ES-I3 (cell line): ENCODE measurements at regions not wholly inside any gene's neighbourhood (a gene's known extent, or its start where the extent isn't known, plus 50 kb on each side); places are given as distances from the start of the nearest gene placed in this dataset.
"Not testable (repeated sequence)": the region's sequence is repeated elsewhere in the genome, so short reads cannot be mapped to it uniquely, and the experiment has no call there.

Source experiments
- H3K36me3 ChIP-seq: 2 replicates; pipeline ENCODE4 v1.6.1; 2013; ENCODE audit warnings: mild to moderate bottlenecking, low read length, control low read depth, moderate library complexity; ENCODE audit not compliant: insufficient read depth
- H3K4me1 ChIP-seq: 2 replicates; pipeline ENCODE4 v1.6.1; 2013; ENCODE audit warnings: mild to moderate bottlenecking, control low read depth, low read length; ENCODE audit not compliant: insufficient read depth
- H3K9ac ChIP-seq: 2 replicates; pipeline ENCODE4 v1.6.1; 2013; ENCODE audit warnings: low read depth, mild to moderate bottlenecking, low read length, moderate library complexity
- H3K9me3 ChIP-seq: 2 replicates; pipeline ENCODE4 v1.6.1; 2013; ENCODE audit warnings: mild to moderate bottlenecking, low read length, moderate library complexity; ENCODE audit not compliant: control insufficient read depth, insufficient read depth

- no peaks in the 10 kb centered on the region for H3K9me3 ChIP-seq
- no peak overlapping the region for H3K9ac ChIP-seq
- no peaks in the 10 kb centered on the region for H3K36me3 ChIP-seq
- H3K4me1 ChIP-seq = no peaks in the 10 kb centered on the region; the same call in 1 of the 2 replicates
Measured at GRCh38 chr2:204154863-204155262, 218.3 kb downstream of the ICOS start.

GRCh38 chr2:204156456-204156855 is 219.9 kb downstream of the ICOS start:
- H3K4me1 ChIP-seq = peaks cover 5% of the 10 kb centered on the region
- no peaks in the 10 kb centered on the region for H3K9me3 ChIP-seq
- no peaks in the 10 kb centered on the region for H3K36me3 ChIP-seq
- no peak overlapping the region for H3K9ac ChIP-seq

- H3K9me3 ChIP-seq = no peaks in the 10 kb centered on the region
- no peaks in the 10 kb centered on the region for H3K36me3 ChIP-seq
- H3K9ac ChIP-seq = no peak overlapping the region
- H3K4me1 ChIP-seq = peaks cover 5% of the 10 kb centered on the region
Measured at GRCh38 chr2:204157684-204158083, 221.1 kb downstream of the ICOS start.

- H3K36me3 ChIP-seq = no peaks in the 10 kb centered on the region
- peaks cover 5% of the 10 kb centered on the region for H3K4me1 ChIP-seq
- no peak overlapping the region for H3K9ac ChIP-seq
- H3K9me3 ChIP-seq = no peaks in the 10 kb centered on the region
Measured at GRCh38 chr2:204159526-204159925, 223.0 kb downstream of the ICOS start.

GRCh38 chr2:204160989-204161388 is 224.4 kb downstream of the ICOS start:
- H3K36me3 ChIP-seq = no peaks in the 10 kb centered on the region
- H3K9ac ChIP-seq = no peak overlapping the region
- no peaks in the 10 kb centered on the region for H3K9me3 ChIP-seq
- H3K4me1 ChIP-seq = peaks cover 5% of the 10 kb centered on the region

- H3K4me1 ChIP-seq = peaks cover 5% of the 10 kb centered on the region
- no peaks in the 10 kb centered on the region for H3K9me3 ChIP-seq
- H3K36me3 ChIP-seq = no peaks in the 10 kb centered on the region
- no peak overlapping the region for H3K9ac ChIP-seq
Measured at GRCh38 chr2:204161886-204162285, 225.3 kb downstream of the ICOS start.

- H3K9me3 ChIP-seq = no peaks in the 10 kb centered on the region
- no peak overlapping the region for H3K9ac ChIP-seq
- H3K4me1 ChIP-seq = peaks cover 8% of the 10 kb centered on the region
- H3K36me3 ChIP-seq = no peaks in the 10 kb centered on the region
Measured at GRCh38 chr2:204166961-204167360, 230.4 kb downstream of the ICOS start.

GRCh38 chr2:204167670-204168069 is 231.1 kb downstream of the ICOS start:
- not testable (repeated sequence) for H3K9ac ChIP-seq, H3K9me3 ChIP-seq, H3K36me3 ChIP-seq
- peaks cover 10% of the 10 kb centered on the region for H3K4me1 ChIP-seq

- no peak overlapping the region for H3K9ac ChIP-seq
- peaks cover 10% of the 10 kb centered on the region for H3K4me1 ChIP-seq
- no peaks in the 10 kb centered on the region for H3K36me3 ChIP-seq
- H3K9me3 ChIP-seq = no peaks in the 10 kb centered on the region
Measured at GRCh38 chr2:204170411-204170810, 233.8 kb downstream of the ICOS start.

GRCh38 chr2:204171432-204172144 is 235.0 kb downstream of the ICOS start:
- H3K9ac ChIP-seq = no peak overlapping the region
- H3K9me3 ChIP-seq = no peaks in the 10 kb centered on the region
- peaks cover 10% of the 10 kb centered on the region for H3K4me1 ChIP-seq
- H3K36me3 ChIP-seq = no peaks in the 10 kb centered on the region

- no peaks in the 10 kb centered on the region for H3K9me3 ChIP-seq
- H3K9ac ChIP-seq = no peak overlapping the region
- H3K36me3 ChIP-seq = no peaks in the 10 kb centered on the region
- peaks cover 10% of the 10 kb centered on the region for H3K4me1 ChIP-seq
Measured at GRCh38 chr2:204172145-204172600, 235.6 kb downstream of the ICOS start.

- H3K36me3 ChIP-seq = no peaks in the 10 kb centered on the region
- H3K9ac ChIP-seq = no peak overlapping the region
- H3K4me1 ChIP-seq = peaks cover 10% of the 10 kb centered on the region
- H3K9me3 ChIP-seq = no peaks in the 10 kb centered on the region
Measured at GRCh38 chr2:204174034-204174433, 237.5 kb downstream of the ICOS start.

GRCh38 chr2:204175552-204176271 is 239.1 kb downstream of the ICOS start:
- H3K4me1 ChIP-seq = peaks cover 10% of the 10 kb centered on the region
- no peaks in the 10 kb centered on the region for H3K36me3 ChIP-seq
- no peaks in the 10 kb centered on the region for H3K9me3 ChIP-seq
- no peak overlapping the region for H3K9ac ChIP-seq

GRCh38 chr2:204176306-204176705 is 239.7 kb downstream of the ICOS start:
- H3K36me3 ChIP-seq = no peaks in the 10 kb centered on the region
- H3K4me1 ChIP-seq = peaks cover 8% of the 10 kb centered on the region
- H3K9ac ChIP-seq = no peak overlapping the region
- H3K9me3 ChIP-seq = no peaks in the 10 kb centered on the region
